Esophagus squamous epithelium (tissue), 5 donors: ENCODE measurements at regions not wholly inside any gene's neighbourhood (a gene's known extent, or its start where the extent isn't known, plus 50 kb on each side); places are given as distances from the start of the nearest gene placed in this dataset.
A peak's percentile ranks its signal among the peaks of the same experiment; 100 is the strongest.

Experiments
- DNase-seq: peaks from one replicate; lab custom pipeline; 2025; lab: John Stamatoyannopoulos, UW
- H3K27ac ChIP-seq, 4 donors: fragments of 200-600 bp; sonication (generic); one replicate each; pipeline ENCODE4 v1.5.1; 2016 to 2019; ENCODE audit warnings: mild to moderate bottlenecking in 1 of 4
- H3K27me3 ChIP-seq, 4 donors: fragments of 200-600 bp; sonication (generic); 1 replicate in 3 of 4; 2 replicates in 1 of 4; pipeline versions ENCODE4 v1.5.1 to v1.6.0; 2017 to 2021; ENCODE audit warnings: antibody characterized with exemption in 1 of 4
- H3K36me3 ChIP-seq, 3 donors: fragments of 200-600 bp; sonication (generic); one replicate each; pipeline ENCODE4 v1.5.1; 2016 to 2019
- H3K4me1 ChIP-seq, 3 donors: fragments of 200-600 bp; sonication (generic); one replicate each; pipeline ENCODE4 v1.5.1; 2017 to 2019
- H3K4me3 ChIP-seq, 4 donors: fragments of 200-600 bp; sonication (generic); 1 replicate in 3 of 4; 2 replicates in 1 of 4; pipeline ENCODE4 v1.5.1; 2016 to 2019; ENCODE audit warnings: mild to moderate bottlenecking in 2 of 4, moderate library complexity in 1 of 4
- H3K9me3 ChIP-seq, 3 donors: fragments of 200-600 bp; sonication (generic); one replicate each; pipeline ENCODE4 v1.5.1; 2016 to 2019
- CTCF ChIP-seq, 6 experiments: fragments of 450-650 bp in 4 of 6; fragments of 200-600 bp in 2 of 6; sonication (generic) in 2 of 6; IDR thresholded peaks; one replicate each; pipeline ENCODE4 v1.5.1; 2016 to 2019; ENCODE audit warnings: antibody characterized with exemption in 6 of 6, mild to moderate bottlenecking in 4 of 6, moderate library complexity in 4 of 6
- POLR2A ChIP-seq, 4 donors: fragments of 450-650 bp; IDR thresholded peaks; one replicate each; pipeline ENCODE4 v1.6.1; 2017; ENCODE audit warnings: antibody characterized with exemption in 4 of 4, mild to moderate bottlenecking in 4 of 4, moderate library complexity in 3 of 4
- WGBS, 2 donors: methylation state at CpG; one replicate each; pipeline ENCODE4 v1.1.5; 2018; 5-methylcytosine and 5-hydroxymethylcytosine counted together
- intact Hi-C: fragments of 100-400 bp; cut with DNase I; formaldehyde crosslinking; loops from one replicate; pipeline ENCODE4 v1.15.0; 2022
- donor health status: DM: yes; HTN: yes; CAD: no.

GRCh38 chr22:23522623-23523251 is 57.4 kb downstream of the IGLL1 start:
- Histone ChIP-seq H3K27me3 (peaks cover 0 to 62% (median 0%) of the 10 kb centered on the region in 4 donors), H3K4me1 (peaks cover 13 to 37% (median 17%) of the 10 kb centered on the region in 3 donors), H3K36me3 (no peaks in the 10 kb centered on the region), H3K4me3 (peak overlapping the region in 2 of 4 donors; percentile 34 to 72), H3K9me3 (no peaks in the 10 kb centered on the region), H3K27ac (peak overlapping the region; percentile 65 to 92 (median 90))
- TF ChIP-seq CTCF (IDR thresholded peaks at IDR 0.05) (no peak), POLR2A (IDR thresholded peaks at IDR 0.05) (no peak)
- intact Hi-C loops: no loop called here
- DNase-seq: no peak
- 12 to 17% methylated on average over 14 to 18 of the region's 38 CpGs for WGBS, 2 donors

- peaks cover 13 to 37% (median 17%) of the 10 kb centered on the region in 3 donors for H3K4me1 ChIP-seq
- TF ChIP-seq POLR2A (IDR thresholded peaks at IDR 0.05) (peak in 1 of 4 donors; percentile 6), CTCF (IDR thresholded peaks at IDR 0.05) (peak in 1 of 6 experiments; percentile 11)
- DNase-seq: no peak
- peak overlapping the region; percentile 19 to 72 (median 46) for H3K4me3 ChIP-seq
- WGBS, 2 donors: 0 to 3% methylated on average over 6 to 7 of the region's 65 CpGs
- H3K27me3 ChIP-seq: peaks cover 0 to 62% (median 0%) of the 10 kb centered on the region in 4 donors
- H3K9me3 ChIP-seq: no peaks in the 10 kb centered on the region
- H3K36me3 ChIP-seq: no peaks in the 10 kb centered on the region
- intact Hi-C loops: no loop called here
- peak overlapping the region; percentile 69 to 92 (median 90) for H3K27ac ChIP-seq
Measured at GRCh38 chr22:23521441-23522113, 58.5 kb downstream of the IGLL1 start.

GRCh38 chr22:23520863-23521440 is 59.1 kb downstream of the IGLL1 start:
- Histone ChIP-seq H3K4me1 (peaks cover 13 to 37% (median 17%) of the 10 kb centered on the region in 3 donors), H3K36me3 (no peaks in the 10 kb centered on the region), H3K4me3 (peak overlapping the region in 3 of 4 donors; percentile 45 to 72 (median 47)), H3K27ac (peak overlapping the region; percentile 69 to 92 (median 90)), H3K9me3 (no peaks in the 10 kb centered on the region), H3K27me3 (peaks cover 0 to 62% (median 0%) of the 10 kb centered on the region in 4 donors)
- intact Hi-C loops: no loop called here
- 54 to 60% methylated on average over 1 to 17 of the region's 28 CpGs for WGBS, 2 donors
- DNase-seq: no peak
- no peak for TF ChIP-seq POLR2A (IDR thresholded peaks at IDR 0.05)

- 88 to 93% methylated on average over 6 to 9 of the region's 11 CpGs for WGBS, 2 donors
- no peak for DNase-seq
- peaks cover 0 to 61% (median 0%) of the 10 kb centered on the region in 4 donors for H3K27me3 ChIP-seq
- peaks cover 13 to 37% (median 17%) of the 10 kb centered on the region in 3 donors for H3K4me1 ChIP-seq
- intact Hi-C loops: no loop called here
- no peaks in the 10 kb centered on the region for H3K36me3 ChIP-seq
- no peak overlapping the region for H3K4me3 ChIP-seq
- TF ChIP-seq CTCF (IDR thresholded peaks at IDR 0.05): no peak
- no peak for TF ChIP-seq POLR2A (IDR thresholded peaks at IDR 0.05)
- no peaks in the 10 kb centered on the region for H3K9me3 ChIP-seq
- H3K27ac ChIP-seq: peak overlapping the region in 1 of 4 donors; percentile 91
Measured at GRCh38 chr22:23519442-23520157, 60.5 kb downstream of the IGLL1 start.

- H3K4me1 ChIP-seq: peaks cover 13 to 37% (median 17%) of the 10 kb centered on the region in 3 donors
- WGBS, 2 donors: 73 to 80% methylated on average over 9 to 22 of the region's 24 CpGs
- H3K36me3 ChIP-seq: no peaks in the 10 kb centered on the region
- no peaks in the 10 kb centered on the region for H3K9me3 ChIP-seq
- H3K27ac ChIP-seq: no peak overlapping the region
- intact Hi-C loops: no loop called here
- no peak for DNase-seq
- TF ChIP-seq CTCF (IDR thresholded peaks at IDR 0.05) (no peak), POLR2A (IDR thresholded peaks at IDR 0.05) (no peak)
- H3K4me3 ChIP-seq: no peak overlapping the region
- H3K27me3 ChIP-seq: peaks cover 0 to 57% (median 0%) of the 10 kb centered on the region in 4 donors
Measured at GRCh38 chr22:23518376-23519187, 61.5 kb downstream of the IGLL1 start.
